DMS 273 (cell line): ENCODE measurements at regions not wholly inside any gene's neighbourhood (a gene's known extent, or its start where the extent isn't known, plus 50 kb on each side); places are given as distances from the start of the nearest gene placed in this dataset.

ENCODE experiments used
- DNase-seq: peaks from one replicate; lab custom pipeline; 2025; ENCODE audit not compliant: unreplicated experiment; lab: John Stamatoyannopoulos, UW

GRCh38 chr5:5652181-5652580 is 229.7 kb downstream of the ICE1 start:
- DNase-seq = no peak

DNA sequence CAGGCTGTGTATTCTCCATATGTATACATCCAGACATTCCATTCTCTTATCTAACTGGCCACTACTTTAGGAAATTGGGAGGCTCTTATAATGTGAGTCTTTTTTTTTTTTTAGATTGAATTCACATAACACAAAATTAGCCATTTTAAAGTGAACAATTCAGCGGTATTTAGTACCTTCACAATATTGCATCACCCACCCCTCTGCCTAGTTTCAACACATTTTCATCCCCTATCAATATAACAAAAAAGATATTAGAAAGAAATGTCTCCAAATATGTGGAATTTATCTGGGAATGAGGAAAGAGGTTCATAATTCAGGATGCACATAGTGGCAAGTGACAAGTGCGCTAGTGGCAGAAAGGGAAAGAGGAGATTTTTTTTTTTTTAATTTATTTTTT is 228.5 kb downstream of the ICE1 start:
- no peak for DNase-seq

- no peak for DNase-seq
Measured at GRCh38 chr5:5650242-5650641, 227.8 kb downstream of the ICE1 start.

GRCh38 chr5:5649641-5650040 is 227.2 kb downstream of the ICE1 start:
- DNase-seq = no peak

- DNase-seq = no peak
Measured at GRCh38 chr5:5648694-5649093, 226.2 kb downstream of the ICE1 start.

GRCh38 chr5:5645891-5646290 is 223.4 kb downstream of the ICE1 start:
- no peak for DNase-seq

- DNase-seq = no peak
Measured at GRCh38 chr5:5645198-5645597, 222.7 kb downstream of the ICE1 start.

DNA sequence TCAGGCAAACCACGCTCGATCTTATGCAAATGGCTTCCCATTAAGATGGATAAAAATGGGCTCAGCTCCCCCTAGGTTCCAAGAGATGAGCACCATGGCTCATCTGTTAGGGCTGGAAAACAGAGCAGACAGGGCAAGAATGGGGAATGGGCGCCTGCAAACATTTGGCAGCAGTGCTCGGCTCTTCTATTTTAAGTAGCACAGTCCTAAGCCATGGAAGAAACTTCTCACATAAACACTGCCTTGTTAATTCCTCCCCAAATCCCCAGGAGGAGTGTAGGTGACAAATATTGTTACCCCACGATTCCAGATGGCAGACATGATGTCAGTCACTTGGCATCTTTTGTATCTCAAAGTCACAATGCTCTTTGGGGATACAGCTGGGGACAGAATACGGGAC is 221.8 kb downstream of the ICE1 start:
- DNase-seq = no peak

DNA sequence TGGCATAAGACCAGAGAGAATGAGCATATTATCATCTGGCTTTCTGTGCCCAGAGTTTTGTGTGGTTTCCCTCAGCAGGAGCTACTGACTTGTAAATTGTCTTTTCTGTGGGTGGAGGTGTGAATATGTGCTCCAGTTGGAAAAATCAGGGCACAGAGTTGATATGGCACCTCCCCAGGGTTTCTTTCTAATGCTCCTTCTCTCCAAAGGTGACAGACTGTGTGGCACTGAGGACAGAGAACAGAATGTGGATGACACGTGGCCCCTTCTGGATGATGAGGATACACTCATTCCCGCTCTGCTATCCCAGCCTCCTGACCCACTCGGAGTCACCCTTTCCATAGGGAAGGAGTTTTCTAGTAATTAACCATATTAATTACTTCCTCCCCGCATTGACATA is 221.0 kb downstream of the ICE1 start:
- no peak for DNase-seq

GRCh38 chr5:5638211-5638610 is 215.7 kb downstream of the ICE1 start:
- DNase-seq = peak; percentile 15

DNA sequence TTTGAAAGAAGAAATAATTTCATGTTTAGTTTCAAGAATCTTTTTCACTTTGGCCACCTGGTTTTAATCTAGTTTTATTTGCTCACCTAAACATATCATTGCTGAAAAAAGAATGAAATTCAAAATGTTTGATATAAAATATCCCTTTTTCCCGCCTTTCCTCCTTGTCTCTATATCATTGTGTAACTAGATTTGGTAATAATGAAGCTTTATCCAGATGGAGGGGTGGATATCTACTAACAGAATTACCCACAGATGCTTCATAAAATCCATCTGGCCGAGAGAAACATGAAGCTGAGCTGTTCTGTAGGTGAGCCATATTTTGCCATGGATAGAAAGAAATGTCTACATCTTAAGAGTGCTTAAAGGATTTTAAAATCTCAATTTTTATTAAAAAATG is 214.7 kb downstream of the ICE1 start:
- peak; percentile 75 for DNase-seq

DNA sequence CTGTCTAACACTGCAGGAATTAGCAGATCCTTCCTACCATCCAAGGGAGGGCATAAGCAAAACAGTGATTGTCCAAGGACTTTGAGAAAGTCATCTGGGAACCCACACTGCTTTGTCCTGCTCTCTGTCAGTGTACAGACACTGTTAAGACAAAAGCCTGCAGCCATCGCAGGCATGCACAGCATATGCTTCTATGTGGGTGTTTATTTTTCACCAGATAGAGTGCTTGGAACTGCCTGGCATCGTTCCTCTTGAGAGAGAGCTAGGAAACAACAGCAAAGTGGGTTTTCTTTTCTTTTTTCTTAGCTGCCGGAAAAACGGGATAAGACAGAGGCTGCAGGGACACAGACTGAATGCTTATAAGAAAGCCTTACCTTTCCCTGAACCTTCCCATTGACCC is 212.3 kb downstream of the ICE1 start:
- DNase-seq = no peak

DNA sequence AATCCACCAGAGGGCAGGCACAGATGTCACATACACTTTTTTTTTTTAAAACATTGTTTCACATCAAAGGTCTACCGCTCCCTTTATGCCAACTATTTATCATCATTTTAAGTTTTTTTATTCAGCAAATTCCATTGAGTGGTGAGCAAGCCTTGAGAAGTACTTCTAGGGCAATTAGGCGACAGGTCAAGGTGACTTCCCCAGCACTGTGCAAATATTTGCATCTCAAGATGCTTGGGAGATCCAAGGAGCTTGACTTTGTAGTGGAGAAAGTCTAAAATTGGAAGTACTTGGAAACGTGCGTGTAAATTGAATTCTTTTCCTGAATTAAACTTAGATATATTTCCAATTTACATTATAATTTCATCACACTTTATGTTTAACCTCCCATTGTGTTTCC is 211.1 kb downstream of the ICE1 start:
- no peak for DNase-seq

- no peak for DNase-seq
Measured at GRCh38 chr5:5632678-5633077, 210.2 kb downstream of the ICE1 start.

DNA sequence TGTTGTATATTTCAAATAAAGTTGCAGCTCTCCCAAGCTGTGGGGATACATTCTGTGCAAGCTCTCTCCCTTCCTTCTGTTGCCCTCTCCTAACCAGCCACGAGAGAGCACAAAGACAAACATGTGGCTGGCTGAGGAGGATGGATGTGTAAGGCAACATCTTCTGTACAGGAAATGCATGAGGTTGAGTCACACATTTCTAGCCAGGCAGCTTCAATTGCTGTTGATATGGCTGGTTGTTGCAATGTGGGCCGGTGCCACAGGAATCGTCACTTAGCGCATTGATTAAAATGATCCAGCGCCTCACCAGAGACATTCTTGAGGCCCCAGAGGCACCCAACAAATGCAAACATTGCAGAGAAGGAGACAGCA is 207.1 kb downstream of the ICE1 start:
- no peak for DNase-seq

GRCh38 chr5:5628866-5629606 is 206.6 kb downstream of the ICE1 start:
- no peak for DNase-seq

GRCh38 chr5:5626412-5626811 is 203.9 kb downstream of the ICE1 start:
- DNase-seq = no peak

DNA sequence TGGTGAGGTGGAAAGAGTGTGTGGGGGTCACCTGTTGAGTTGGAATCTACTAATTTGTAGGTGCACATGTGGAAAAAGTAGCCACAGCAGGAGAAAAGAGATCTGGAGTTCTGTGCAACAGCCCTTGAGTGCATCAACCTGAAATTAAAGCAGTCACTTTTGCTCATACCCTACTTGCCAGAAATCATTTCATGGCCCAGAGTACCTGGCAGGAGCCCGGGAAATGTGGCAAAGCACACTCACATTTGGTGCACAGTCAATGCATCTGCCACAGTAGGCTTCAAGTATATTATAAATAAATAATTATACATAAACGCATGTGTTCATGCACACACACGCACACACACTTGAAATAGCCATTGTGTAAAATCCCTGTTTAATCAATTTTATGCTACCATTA is 203.0 kb downstream of the ICE1 start:
- no peak for DNase-seq

- no peak for DNase-seq
Measured at GRCh38 chr5:5623397-5623796, 200.9 kb downstream of the ICE1 start.

- no peak for DNase-seq
Measured at GRCh38 chr5:5622806-5623205, 200.3 kb downstream of the ICE1 start.

- DNase-seq = peak; percentile 31
Measured at GRCh38 chr5:5619546-5619945, 197.1 kb downstream of the ICE1 start.

DNA sequence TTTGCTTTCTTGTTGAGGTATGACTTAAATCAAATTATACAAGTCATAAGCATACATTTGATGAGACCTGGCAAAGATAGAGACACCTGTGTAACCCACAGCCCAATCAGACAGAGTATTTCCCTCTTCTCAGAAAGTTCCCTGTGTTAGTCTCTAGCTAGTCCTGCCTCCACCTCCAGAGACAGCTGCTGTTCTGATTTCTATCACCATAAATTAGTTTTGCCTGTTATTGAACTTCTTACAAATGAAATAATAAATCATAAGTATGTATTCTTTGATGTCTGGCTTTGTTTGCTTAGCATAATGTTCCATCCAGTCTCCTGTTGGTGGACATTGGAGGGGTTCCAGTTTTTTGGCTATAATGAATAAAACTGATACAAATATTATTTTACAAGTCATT is 194.5 kb downstream of the ICE1 start:
- DNase-seq = no peak

GRCh38 chr5:5616247-5616895 is 193.9 kb downstream of the ICE1 start:
- no peak for DNase-seq
